ENCODE measurements at regions not wholly inside any gene's neighbourhood (a gene's known extent, or its start where the extent isn't known, plus 50 kb on each side); places are given as distances from the start of the nearest gene placed in this dataset.

GRCh38 chr11:42171046-42171445 lies 711.6 kb upstream of the LRRC4C start:
- 50 to 62% methylated on average over 1 of the region's 1 CpG for WGBS, 2 donors (ENCODE audit: low coverage in 1 of 2)
- no peaks in the 10 kb centered on the region for H3K36me3 ChIP-seq
- no peak for TF ChIP-seq CTCF (IDR thresholded peaks at IDR 0.05)
- no peak for TF ChIP-seq EP300 (IDR thresholded peaks at IDR 0.05)
- TF ChIP-seq POLR2A (IDR thresholded peaks at IDR 0.05), result no peak
- no peak for TF ChIP-seq POLR2AphosphoS5 (IDR thresholded peaks at IDR 0.05)

GRCh38 chr11:42172441-42172840 lies 713.0 kb upstream of the LRRC4C start:
- H3K27me3 ChIP-seq, result no peaks in the 10 kb centered on the region
- TF ChIP-seq CTCF (IDR thresholded peaks at IDR 0.05), result no peak
- TF ChIP-seq POLR2AphosphoS5 (IDR thresholded peaks at IDR 0.05), result no peak
- no peak for TF ChIP-seq EP300 (IDR thresholded peaks at IDR 0.05)
- TF ChIP-seq POLR2A (IDR thresholded peaks at IDR 0.05), result no peak
- H3K9me3 ChIP-seq, result no peaks in the 10 kb centered on the region
- no peak for ATAC-seq
- H3K36me3 ChIP-seq, result no peaks in the 10 kb centered on the region
- no peak overlapping the region for H3K27ac ChIP-seq
- H3K4me1 ChIP-seq, result no peaks in the 10 kb centered on the region
- WGBS, 2 donors (ENCODE audit: low coverage in 1 of 2), result 54 to 70% methylated on average over 3 of the region's 3 CpGs
- H3K4me3 ChIP-seq, result no peak overlapping the region

More at GRCh38 chr11:42171046-42171445, 711.6 kb upstream of the LRRC4C start:
- Histone ChIP-seq H3K4me1 (no peaks in the 10 kb centered on the region), H3K27me3 (no peaks in the 10 kb centered on the region), H3K9me3 (no peaks in the 10 kb centered on the region), H3K27ac (no peak overlapping the region), H3K4me3 (no peak overlapping the region)
- ATAC-seq, result no peak

GRCh38 chr11:42175203-42175602 lies 715.8 kb upstream of the LRRC4C start:
- H3K4me3 ChIP-seq, result no peak overlapping the region
- WGBS, 2 donors (ENCODE audit: low coverage in 1 of 2), result 60 to 88% methylated on average over 1 of the region's 1 CpG

GRCh38 chr11:42179216-42179615 lies 719.8 kb upstream of the LRRC4C start:
- Histone ChIP-seq H3K4me1 (no peaks in the 10 kb centered on the region), H3K27ac (no peak overlapping the region), H3K27me3 (no peaks in the 10 kb centered on the region), H3K9me3 (no peaks in the 10 kb centered on the region), H3K36me3 (no peaks in the 10 kb centered on the region), H3K4me3 (no peak overlapping the region)
- ATAC-seq, result no peak
- TF ChIP-seq POLR2A (IDR thresholded peaks at IDR 0.05) (no peak), POLR2AphosphoS5 (IDR thresholded peaks at IDR 0.05) (no peak), EP300 (IDR thresholded peaks at IDR 0.05) (no peak), CTCF (IDR thresholded peaks at IDR 0.05) (no peak)
- 44 to 50% methylated on average over 1 to 2 of the region's 2 CpGs for WGBS, 2 donors (ENCODE audit: low coverage in 1 of 2)

More at GRCh38 chr11:42175203-42175602, 715.8 kb upstream of the LRRC4C start:
- H3K27ac ChIP-seq, result no peak overlapping the region
- no peaks in the 10 kb centered on the region for H3K27me3 ChIP-seq
- TF ChIP-seq EP300 (IDR thresholded peaks at IDR 0.05) (no peak), POLR2AphosphoS5 (IDR thresholded peaks at IDR 0.05) (no peak), POLR2A (IDR thresholded peaks at IDR 0.05) (no peak), CTCF (IDR thresholded peaks at IDR 0.05) (no peak)
- no peak for ATAC-seq
- no peaks in the 10 kb centered on the region for H3K9me3 ChIP-seq
- H3K36me3 ChIP-seq, result no peaks in the 10 kb centered on the region
- H3K4me1 ChIP-seq, result no peaks in the 10 kb centered on the region

GRCh38 chr11:42195289-42196013 lies 736.0 kb upstream of the LRRC4C start:
- ATAC-seq, result no peak
- Histone ChIP-seq H3K4me3 (no peak overlapping the region), H3K4me1 (no peaks in the 10 kb centered on the region), H3K36me3 (no peaks in the 10 kb centered on the region), H3K27me3 (no peaks in the 10 kb centered on the region), H3K27ac (no peak overlapping the region), H3K9me3 (no peaks in the 10 kb centered on the region)
- WGBS, 2 donors (ENCODE audit: low coverage in 1 of 2), result 12 to 33% methylated on average over 3 of the region's 3 CpGs
- TF ChIP-seq POLR2AphosphoS5 (IDR thresholded peaks at IDR 0.05), result no peak
- TF ChIP-seq CTCF (IDR thresholded peaks at IDR 0.05), result no peak
- TF ChIP-seq POLR2A (IDR thresholded peaks at IDR 0.05), result no peak
- TF ChIP-seq EP300 (IDR thresholded peaks at IDR 0.05), result no peak

Data from gastroesophageal sphincter (tissue), 4 donors.